Superior temporal gyrus (tissue), 1 donor: ENCODE measurements at regions not wholly inside any gene's neighbourhood (a gene's known extent, or its start where the extent isn't known, plus 50 kb on each side); places are given as distances from the start of the nearest gene placed in this dataset.
"Not testable (repeated sequence)": the region's sequence is repeated elsewhere in the genome, so short reads cannot be mapped to it uniquely, and the experiment has no call there.

Source experiments
- DNase-seq: peaks from one replicate; pipeline ENCODE4 v3.0.0-alpha.2; 2016; ENCODE audit errors: extremely low spot score

GRCh38 chr1:227416156-227416830 is 98.0 kb upstream of the CDC42BPA start:
- DNase-seq: no peak

- DNase-seq: no peak
These were observed 97.0 kb upstream of the CDC42BPA start for GRCh38 chr1:227415115-227415790.

- DNase-seq: no peak
These were observed 92.8 kb upstream of the CDC42BPA start for GRCh38 chr1:227411066-227411465.

GRCh38 chr1:227406332-227406731 is 88.0 kb upstream of the CDC42BPA start:
- not testable (repeated sequence) for DNase-seq

- DNase-seq: no peak
These were observed 85.2 kb upstream of the CDC42BPA start for GRCh38 chr1:227403535-227403934.

- DNase-seq: no peak
These were observed 83.5 kb upstream of the CDC42BPA start for GRCh38 chr1:227401562-227402342.

- DNase-seq: no peak
These were observed 80.9 kb upstream of the CDC42BPA start for GRCh38 chr1:227399152-227399730.

- DNase-seq: no peak
These were observed 79.2 kb upstream of the CDC42BPA start for GRCh38 chr1:227397354-227397978.

- no peak for DNase-seq
These were observed 78.5 kb upstream of the CDC42BPA start for GRCh38 chr1:227396539-227397353.

- DNase-seq: no peak
These were observed 77.2 kb upstream of the CDC42BPA start for GRCh38 chr1:227395426-227396028.

GRCh38 chr1:227392984-227393764 is 74.9 kb upstream of the CDC42BPA start:
- DNase-seq: no peak

- DNase-seq: no peak
These were observed 73.6 kb upstream of the CDC42BPA start for GRCh38 chr1:227391879-227392278.

- no peak for DNase-seq
These were observed 72.9 kb upstream of the CDC42BPA start for GRCh38 chr1:227391211-227391610.

GRCh38 chr1:227390525-227390924 is 72.2 kb upstream of the CDC42BPA start:
- no peak for DNase-seq

- no peak for DNase-seq
These were observed 70.2 kb upstream of the CDC42BPA start for GRCh38 chr1:227388214-227389168.

- DNase-seq: no peak
These were observed 61.2 kb upstream of the CDC42BPA start for GRCh38 chr1:227379555-227379892.

- no peak for DNase-seq
These were observed 60.7 kb upstream of the CDC42BPA start for GRCh38 chr1:227378871-227379554.

GRCh38 chr1:227378181-227378580 is 59.9 kb upstream of the CDC42BPA start:
- DNase-seq: peak; percentile 28
